Heart right ventricle (tissue), 16 donors: ENCODE measurements at regions not wholly inside any gene's neighbourhood (a gene's known extent, or its start where the extent isn't known, plus 50 kb on each side); places are given as distances from the start of the nearest gene placed in this dataset.

Source experiments
- ATAC-seq, 8 donors: fragments of 200-7000 bp; cut with Tn5 transposase; one replicate each; pipeline ENCODE4 v1.9.1; 2020; ENCODE audit warnings: mild to moderate bottlenecking in 8 of 8, moderate library complexity in 8 of 8, moderate number of reproducible peaks in 1 of 8
- DNase-seq, 2 donors: peaks; one replicate each; pipeline ENCODE4 v3.0.0-alpha.2; 2020
- H3K27ac ChIP-seq, 10 donors: fragments of 200-600 bp; sonication (generic) in 2 of 10; one replicate each; pipeline versions ENCODE4 v1.5.0 to v1.8.0; 2020 to 2022; ENCODE audit warnings: mild to moderate bottlenecking in 3 of 10
- H3K27me3 ChIP-seq, 7 donors: fragments of 200-600 bp; one replicate each; pipeline ENCODE4 v1.8.0; 2021 to 2022; ENCODE audit warnings: mild to moderate bottlenecking in 2 of 7
- H3K36me3 ChIP-seq, 9 donors: fragments of 200-600 bp; sonication (generic) in 1 of 9; one replicate each; pipeline versions ENCODE4 v1.5.0 to v1.8.0; 2020 to 2022; ENCODE audit warnings: mild to moderate bottlenecking in 2 of 9
- H3K4me1 ChIP-seq, 9 donors: fragments of 200-600 bp; sonication (generic) in 1 of 9; one replicate each; pipeline versions ENCODE4 v1.5.0 to v1.8.0; 2020 to 2022; ENCODE audit warnings: mild to moderate bottlenecking in 4 of 9
- H3K4me3 ChIP-seq, 10 donors: fragments of 200-600 bp; sonication (generic) in 2 of 10; one replicate each; pipeline versions ENCODE4 v1.5.0 to v1.8.0; 2020 to 2022; ENCODE audit warnings: mild to moderate bottlenecking in 7 of 10, moderate library complexity in 2 of 10
- H3K9me3 ChIP-seq, 11 donors: fragments of 200-600 bp in 10 of 11; sonication (generic) in 2 of 11; one replicate each; pipeline versions ENCODE4 v1.5.0 to v1.8.0; 2013 to 2022; ENCODE audit warnings: mild to moderate bottlenecking in 2 of 11, control low read depth in 1 of 11, moderate library complexity in 1 of 11
- CTCF ChIP-seq, 9 donors: fragments of 200-600 bp; sonication (generic) in 2 of 9; IDR thresholded peaks; one replicate each; pipeline versions ENCODE4 v1.5.0 to v1.8.0; 2021 to 2022; ENCODE audit warnings: antibody characterized with exemption in 9 of 9, mild to moderate bottlenecking in 5 of 9, moderate library complexity in 1 of 9
- WGBS, 2 donors: extraction: QIAGEN DNeasy Blood & Tissue Kit; methylation state at CpG; one replicate each; pipeline ENCODE4 v1.1.7; 2013; ENCODE audit warnings: inconsistent platforms in 1 of 2; 5-methylcytosine and 5-hydroxymethylcytosine counted together
- intact Hi-C, 10 donors: fragments of 100-400 bp; cut with DNase I; formaldehyde crosslinking; loops; one replicate each; pipeline versions ENCODE4 v1.11.1 to v1.14.2; 2022
- donor health status: Arrhythmogenic right ventricular cardiomyopathy.
- donor health status: ischemic (EF 13 %, LVEDD 7.1; RV severe dilation, severe dysfunction).
- donor health status: healthy with polysubstance abuse.
- donor health status: DM: no; HTN: yes; CAD: no.
- donor health status: DM: no; HTN: no; CAD: no.
- donor health status: ischemic (EF 25% LVEDD 6.9; RV normal size, moderate dysfunction).
- donor health status: ischemic (EF 25% LVEDD 5.7; RV mildly dilated, moderate dysfunction).
- donor health status: healthy.
- donor health status: DM: yes; HTN: yes; CAD: no.
- donor health status: Ischemic cardiomyopathy.
- donor health status: ischemic (EF 35%, LVEDD 5.7; RV mildly dilated, moderate dysfunction).
- donor health status: nonischemic (EF 11% LVEDD 7.7; RV severe dilation, severe dysfunction).
- donor health status: DM: yes; HTN: yes; CAD: no.
- donor health status: PGD.
- donor health status: ischemic (EF 29% LVEDD 5.4; RV normal size, mild dysfunction).
- donor health status: nonischemic (EF 23%, LVEDD 6.1; RV moderate dilation, normal function).

DNA sequence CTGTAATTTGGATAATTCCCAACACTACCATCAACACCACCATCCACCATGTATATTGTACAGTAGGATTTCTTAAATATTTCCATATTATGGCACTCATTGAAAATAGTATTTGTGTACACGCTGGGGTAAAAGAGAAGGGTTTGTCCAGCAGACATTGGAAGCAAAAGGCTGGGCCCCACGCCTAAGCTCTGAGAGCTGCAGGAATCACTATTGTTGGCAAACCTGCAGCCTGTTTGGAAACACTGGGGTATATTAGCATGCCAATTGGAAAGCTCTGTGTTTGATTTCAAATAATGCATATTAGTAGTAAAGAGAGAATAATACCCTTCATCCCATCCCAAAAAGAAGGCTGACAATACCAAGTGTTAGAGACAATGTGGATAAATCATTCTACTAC is 81.5 kb upstream of the DPYD start:
- WGBS, 2 donors: 67 to 71% methylated on average over 2 of the region's 2 CpGs
- no peak overlapping the region for H3K4me3 ChIP-seq
- H3K9me3 ChIP-seq: no peaks in the 10 kb centered on the region
- H3K27ac ChIP-seq: no peak overlapping the region
- DNase-seq (no peak), ATAC-seq (no peak)
- H3K36me3 ChIP-seq: no peaks in the 10 kb centered on the region
- intact Hi-C loops: loop anchor here in 1 of 10 donors (10.0 kb wide), 1 partner anchor 1157 kb away; no protein-coding TSS in a partner anchor
- TF ChIP-seq CTCF (IDR thresholded peaks at IDR 0.05): no peak
- no peaks in the 10 kb centered on the region for H3K4me1 ChIP-seq
- no peaks in the 10 kb centered on the region for H3K27me3 ChIP-seq

GRCh38 chr1:98001764-98002163 is 80.9 kb upstream of the DPYD start:
- no peak overlapping the region for H3K27ac ChIP-seq
- intact Hi-C loops: loop anchor here in 1 of 10 donors (10.0 kb wide), 1 partner anchor 1157 kb away; no protein-coding TSS in a partner anchor
- H3K4me3 ChIP-seq: no peak overlapping the region
- TF ChIP-seq CTCF (IDR thresholded peaks at IDR 0.05): peak in 1 of 9 donors; percentile 11
- ATAC-seq: no peak
- H3K9me3 ChIP-seq: no peaks in the 10 kb centered on the region
- no peak for DNase-seq
- no peaks in the 10 kb centered on the region for H3K27me3 ChIP-seq
- 88 to 89% methylated on average over 1 of the region's 1 CpG for WGBS, 2 donors
- H3K36me3 ChIP-seq: no peaks in the 10 kb centered on the region
- no peaks in the 10 kb centered on the region for H3K4me1 ChIP-seq

DNA sequence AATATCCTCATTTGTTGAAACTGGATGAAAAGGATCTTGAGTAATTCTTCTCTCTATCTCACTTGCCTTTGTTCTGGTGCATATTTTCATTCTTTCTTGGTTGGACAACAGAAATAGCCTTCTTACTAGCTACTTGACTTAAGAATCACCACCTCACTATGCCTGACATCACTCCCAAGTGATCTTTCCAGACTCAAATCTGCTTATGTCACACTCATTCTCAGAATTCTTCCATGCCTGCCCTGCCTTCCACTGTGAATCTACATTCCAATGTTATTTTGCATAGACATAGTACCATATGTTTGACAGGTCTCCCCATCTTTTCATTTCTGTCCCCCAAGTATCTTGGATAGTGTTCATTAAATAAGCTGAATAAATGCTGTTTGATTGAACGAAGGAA is 78.5 kb upstream of the DPYD start:
- Histone ChIP-seq H3K9me3 (no peaks in the 10 kb centered on the region), H3K27me3 (no peaks in the 10 kb centered on the region), H3K27ac (no peak overlapping the region), H3K36me3 (no peaks in the 10 kb centered on the region), H3K4me3 (no peak overlapping the region), H3K4me1 (no peaks in the 10 kb centered on the region)
- intact Hi-C loops: no loop called here
- no peak for TF ChIP-seq CTCF (IDR thresholded peaks at IDR 0.05)
- ATAC-seq (no peak), DNase-seq (no peak)
- 55 to 61% methylated on average over 1 of the region's 1 CpG for WGBS, 2 donors

GRCh38 chr1:97996880-97997279 is 76.0 kb upstream of the DPYD start:
- intact Hi-C loops: no loop called here
- DNase-seq: no peak
- no peak overlapping the region for H3K27ac ChIP-seq
- no peak for TF ChIP-seq CTCF (IDR thresholded peaks at IDR 0.05)
- no peak for ATAC-seq
- H3K27me3 ChIP-seq: no peaks in the 10 kb centered on the region
- no peaks in the 10 kb centered on the region for H3K4me1 ChIP-seq
- H3K36me3 ChIP-seq: no peaks in the 10 kb centered on the region
- no peaks in the 10 kb centered on the region for H3K9me3 ChIP-seq
- H3K4me3 ChIP-seq: no peak overlapping the region
